H9 (cell line): ENCODE measurements at regions not wholly inside any gene's neighbourhood (a gene's known extent, or its start where the extent isn't known, plus 50 kb on each side); places are given as distances from the start of the nearest gene placed in this dataset.

Source experiments
- DNase-seq: peaks from one replicate; pipeline ENCODE4 v3.0.0-alpha.2; 2017
- H2AFZ ChIP-seq: one replicate; pipeline ENCODE4 v1.6.1; 2013; ENCODE audit warnings: mild to moderate bottlenecking, low read length, control low read depth, moderate library complexity
- H2AK5ac ChIP-seq: 2 replicates; pipeline ENCODE4 v1.6.1; 2013; ENCODE audit warnings: low read length, control low read depth, mixed read lengths; ENCODE audit not compliant: insufficient read length
- H2BK120ac ChIP-seq: one replicate; pipeline ENCODE4 v1.6.1; 2013; ENCODE audit warnings: low read depth, mild to moderate bottlenecking, low read length, control low read depth, inconsistent platforms; ENCODE audit not compliant: poor library complexity, severe bottlenecking
- H2BK12ac ChIP-seq: 2 replicates; pipeline ENCODE4 v1.6.1; 2013; ENCODE audit warnings: low read length, control low read depth, mixed read lengths, low read depth; ENCODE audit not compliant: insufficient read length
- H2BK15ac ChIP-seq: 2 replicates; pipeline ENCODE4 v1.6.1; 2013; ENCODE audit warnings: low read depth, low read length, control low read depth
- H2BK20ac ChIP-seq: one replicate; pipeline ENCODE4 v1.6.1; 2013; ENCODE audit warnings: low read depth, mild to moderate bottlenecking, low read length, control low read depth, inconsistent platforms; ENCODE audit not compliant: poor library complexity, severe bottlenecking
- H2BK5ac ChIP-seq: 2 replicates; pipeline ENCODE4 v1.6.1; 2013; ENCODE audit warnings: low read length, control low read depth, mixed read lengths; ENCODE audit not compliant: insufficient read length
- H3K14ac ChIP-seq: 2 replicates; pipeline ENCODE4 v1.6.1; 2013; ENCODE audit warnings: low read length, control low read depth; ENCODE audit not compliant: insufficient read depth
- H3K18ac ChIP-seq: 2 replicates; pipeline ENCODE4 v1.6.1; 2013; ENCODE audit warnings: low read depth, mild to moderate bottlenecking, mixed read lengths, low read length, control low read depth; ENCODE audit not compliant: insufficient read length
- H3K23ac ChIP-seq: 2 replicates; pipeline ENCODE4 v1.6.1; 2013; ENCODE audit warnings: low read length, control low read depth, mixed read lengths, low read depth; ENCODE audit not compliant: insufficient read length
- H3K23me2 ChIP-seq: 2 replicates; pipeline ENCODE4 v1.6.1; 2013; ENCODE audit warnings: low read depth, mild to moderate bottlenecking, mixed read lengths, low read length, control low read depth; ENCODE audit not compliant: insufficient read length, poor library complexity, severe bottlenecking
- H3K27ac ChIP-seq: 2 replicates; pipeline ENCODE4 v1.5.1; 2013; ENCODE audit warnings: low read length, control low read depth, mixed read lengths, low read depth; ENCODE audit not compliant: insufficient read length
- H3K27me3 ChIP-seq: 2 replicates; pipeline ENCODE4 v1.6.1; 2013; ENCODE audit warnings: low read length, control low read depth, inconsistent platforms; ENCODE audit not compliant: insufficient read depth
- H3K4ac ChIP-seq: 2 replicates; pipeline ENCODE4 v1.6.1; 2013; ENCODE audit warnings: low read depth, mild to moderate bottlenecking, control low read depth, inconsistent platforms, low read length, moderate library complexity
- H3K4me1 ChIP-seq: 2 replicates; pipeline ENCODE4 v1.6.1; 2013; ENCODE audit warnings: low read length, control low read depth, inconsistent platforms; ENCODE audit not compliant: insufficient read depth
- H3K4me2 ChIP-seq: 2 replicates; pipeline ENCODE4 v1.6.1; 2013; ENCODE audit warnings: low read length, control low read depth, mixed read lengths; ENCODE audit not compliant: insufficient read length, insufficient read depth
- H3K56ac ChIP-seq: 2 replicates; pipeline ENCODE4 v1.6.1; 2013; ENCODE audit warnings: low read depth, mild to moderate bottlenecking, mixed read lengths, low read length, control low read depth; ENCODE audit not compliant: insufficient read length
- H3K79me1 ChIP-seq: 2 replicates; pipeline ENCODE4 v1.6.1; 2013; ENCODE audit warnings: low read depth, mild to moderate bottlenecking, moderate library complexity, low read length, control low read depth, inconsistent platforms; ENCODE audit not compliant: insufficient read depth, poor library complexity, severe bottlenecking
- H3K79me2 ChIP-seq: 2 replicates; pipeline ENCODE4 v1.6.1; 2013; ENCODE audit warnings: low read length, control low read depth, inconsistent platforms; ENCODE audit not compliant: insufficient read depth
- H3K9ac ChIP-seq: 2 replicates; pipeline ENCODE4 v1.6.1; 2013; ENCODE audit warnings: low read length, control low read depth, mixed read lengths; ENCODE audit not compliant: insufficient read length; ENCODE audit errors: extremely low read depth
- H3K9me3 ChIP-seq: one replicate; pipeline ENCODE4 v1.6.1; 2013; ENCODE audit warnings: low read depth, low read length, inconsistent platforms; ENCODE audit not compliant: control insufficient read depth
- H3T11ph ChIP-seq: one replicate; pipeline ENCODE4 v1.6.1; 2013; ENCODE audit warnings: mild to moderate bottlenecking, low read length, control low read depth, inconsistent platforms
- H4K20me1 ChIP-seq: one replicate; pipeline ENCODE4 v1.6.1; 2013; ENCODE audit not compliant: control insufficient read depth, insufficient read length, insufficient read depth
- H4K5ac ChIP-seq: 2 replicates; pipeline ENCODE4 v1.6.1; 2013; ENCODE audit warnings: low read depth, mild to moderate bottlenecking, mixed read lengths, low read length, control low read depth; ENCODE audit not compliant: insufficient read length
- H4K8ac ChIP-seq: replicated peaks from 2 replicates; pipeline ENCODE4 v1.6.1; 2013; ENCODE audit warnings: low read length, control low read depth, mixed read lengths, low read depth; ENCODE audit not compliant: insufficient read length
- H4K91ac ChIP-seq: 2 replicates; pipeline ENCODE4 v1.6.1; 2013; ENCODE audit warnings: low read depth, mild to moderate bottlenecking, moderate library complexity, mixed read lengths, low read length, control low read depth; ENCODE audit not compliant: insufficient read length
- H3K27ac Mint-ChIP-seq, 3 experiments: 2 replicates in 2 of 3; 3 replicates in 1 of 3; pipeline ENCODE4 v1.8.0; 2020 to 2021; ENCODE audit warnings: mixed read lengths in 3 of 3, mild to moderate bottlenecking in 1 of 3, moderate library complexity in 1 of 3
- H3K27me3 Mint-ChIP-seq: 2 replicates; pipeline ENCODE4 v1.8.0; 2021; ENCODE audit warnings: low read depth, mild to moderate bottlenecking, moderate library complexity, mixed read lengths
- H3K36me3 Mint-ChIP-seq, 3 experiments: 2 replicates in 2 of 3; 3 replicates in 1 of 3; pipeline ENCODE4 v1.8.0; 2020 to 2021; ENCODE audit warnings: low read depth in 3 of 3, mixed read lengths in 3 of 3; ENCODE audit not compliant: insufficient read depth in 1 of 3
- H3K4me1 Mint-ChIP-seq, 2 experiments: 2 replicates each; pipeline ENCODE4 v1.8.0; 2020; ENCODE audit warnings: mixed read lengths in 2 of 2
- H3K4me3 Mint-ChIP-seq, 2 experiments: 2 replicates in 1 of 2; 3 replicates in 1 of 2; pipeline ENCODE4 v1.8.0; 2020 to 2021; ENCODE audit warnings: mild to moderate bottlenecking in 2 of 2, mixed read lengths in 2 of 2, moderate library complexity in 1 of 2
- H3K9me3 Mint-ChIP-seq, 2 experiments: 2 replicates in 1 of 2; 3 replicates in 1 of 2; pipeline ENCODE4 v1.8.0; 2020; ENCODE audit warnings: mild to moderate bottlenecking in 2 of 2, mixed read lengths in 2 of 2, moderate library complexity in 1 of 2
- WGBS: extraction: QIAGEN DNeasy Blood & Tissue Kit; methylation state at CpG from one replicate; pipeline ENCODE4 v1.1.7; 2013; ENCODE audit warnings: missing lambda C conversion rate, low lambda C conversion rate, mixed read lengths; ENCODE audit not compliant: insufficient read length; ENCODE audit errors: extremely low coverage; 5-methylcytosine and 5-hydroxymethylcytosine counted together
- TF ChIP-seq, protein P1 (sequence below): fragments of 200-600 bp; sonication (generic); conservative IDR thresholded peaks from 3 replicates; pipeline ENCODE4 v1.8.0; 2021; ENCODE audit warnings: antibody characterized with exemption, mild to moderate bottlenecking

DNA sequence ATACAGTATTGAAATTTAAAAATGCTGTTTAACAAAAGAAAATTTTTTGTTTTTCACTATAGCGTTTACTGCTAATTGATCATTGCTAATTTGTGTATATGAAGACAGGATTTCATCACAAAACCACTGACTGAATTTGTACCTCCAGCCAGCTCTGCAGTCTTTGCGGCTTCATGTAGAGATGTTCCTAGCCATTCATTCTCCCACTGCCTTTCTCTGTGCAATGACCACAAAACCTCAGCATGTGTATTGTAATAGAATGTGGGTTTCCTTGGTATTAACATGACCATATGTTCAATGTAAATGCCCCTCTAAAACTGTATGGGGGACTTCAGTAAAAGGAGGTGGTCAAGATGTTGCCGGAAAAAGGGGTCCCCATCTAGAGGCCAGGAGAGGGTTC, 81.1 kb upstream of the STEAP1B start:
- Histone ChIP-seq H3K9me3 (no peaks in the 10 kb centered on the region), H2AK5ac (no peak overlapping the region), H3K79me2 (no peaks in the 10 kb centered on the region), H2BK15ac (no peak overlapping the region), H3K79me1 (no peaks in the 10 kb centered on the region), H2BK120ac (no peak overlapping the region), H4K20me1 (no peaks in the 10 kb centered on the region), H3K56ac (no peak overlapping the region), H4K5ac (no peak overlapping the region), H3K27me3 (no peaks in the 10 kb centered on the region), H2BK12ac (no peak overlapping the region), H2BK20ac (no peak overlapping the region), H4K8ac (no peak overlapping the region), H2AFZ (no peak overlapping the region), H3K23ac (no peak overlapping the region), H4K91ac (no peak overlapping the region), H3K23me2 (no peaks in the 10 kb centered on the region), H3K4me2 (no peak overlapping the region), H3K18ac (no peak overlapping the region), H3K14ac (no peak overlapping the region), H3K27ac (no peak overlapping the region), H3K4ac (no peak overlapping the region), H3K9ac (no peak overlapping the region), H3T11ph (no peak overlapping the region), H3K4me1 (peaks cover 10% of the 10 kb centered on the region), H2BK5ac (no peak overlapping the region)
- no peak for DNase-seq
- WGBS = no CpG with 5 or more reads among the region's 3 CpGs
- no peaks in the 10 kb centered on the region for H3K36me3 Mint-ChIP-seq
- peaks cover 17 to 19% of the 10 kb centered on the region in 2 experiments for H3K4me1 Mint-ChIP-seq
- TF ChIP-seq, protein P1, sequence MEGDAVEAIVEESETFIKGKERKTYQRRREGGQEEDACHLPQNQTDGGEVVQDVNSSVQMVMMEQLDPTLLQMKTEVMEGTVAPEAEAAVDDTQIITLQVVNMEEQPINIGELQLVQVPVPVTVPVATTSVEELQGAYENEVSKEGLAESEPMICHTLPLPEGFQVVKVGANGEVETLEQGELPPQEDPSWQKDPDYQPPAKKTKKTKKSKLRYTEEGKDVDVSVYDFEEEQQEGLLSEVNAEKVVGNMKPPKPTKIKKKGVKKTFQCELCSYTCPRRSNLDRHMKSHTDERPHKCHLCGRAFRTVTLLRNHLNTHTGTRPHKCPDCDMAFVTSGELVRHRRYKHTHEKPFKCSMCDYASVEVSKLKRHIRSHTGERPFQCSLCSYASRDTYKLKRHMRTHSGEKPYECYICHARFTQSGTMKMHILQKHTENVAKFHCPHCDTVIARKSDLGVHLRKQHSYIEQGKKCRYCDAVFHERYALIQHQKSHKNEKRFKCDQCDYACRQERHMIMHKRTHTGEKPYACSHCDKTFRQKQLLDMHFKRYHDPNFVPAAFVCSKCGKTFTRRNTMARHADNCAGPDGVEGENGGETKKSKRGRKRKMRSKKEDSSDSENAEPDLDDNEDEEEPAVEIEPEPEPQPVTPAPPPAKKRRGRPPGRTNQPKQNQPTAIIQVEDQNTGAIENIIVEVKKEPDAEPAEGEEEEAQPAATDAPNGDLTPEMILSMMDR = no peak
- no peaks in the 10 kb centered on the region for H3K9me3 Mint-ChIP-seq
- no peaks in the 10 kb centered on the region for H3K27me3 Mint-ChIP-seq
- H3K4me3 Mint-ChIP-seq = no peak overlapping the region
- H3K27ac Mint-ChIP-seq = no peak overlapping the region
